ENCODE measurements at regions not wholly inside any gene's neighbourhood (a gene's known extent, or its start where the extent isn't known, plus 50 kb on each side); places are given as distances from the start of the nearest gene placed in this dataset.

GRCh38 chr5:128591598-128592455 is 53.8 kb upstream of the FBN2 start:
- DNase-seq, result no peak

GRCh38 chr5:128596071-128596470 is 58.0 kb upstream of the FBN2 start:
- no peak for DNase-seq

- no peak for DNase-seq
Observed at GRCh38 chr5:128597156-128597555, 59.1 kb upstream of the FBN2 start.

GRCh38 chr5:128613128-128613527 is 75.1 kb upstream of the FBN2 start:
- no peak for DNase-seq

- no peak for DNase-seq
Observed at GRCh38 chr5:128613766-128614165, 75.7 kb upstream of the FBN2 start.

GRCh38 chr5:128615578-128615977 is 77.5 kb upstream of the FBN2 start:
- no peak for DNase-seq

- no peak for DNase-seq
Observed at GRCh38 chr5:128626536-128627090, 88.6 kb upstream of the FBN2 start.

GRCh38 chr5:128627939-128628338 is 89.9 kb upstream of the FBN2 start:
- DNase-seq, result no peak

- DNase-seq, result no peak
Observed at GRCh38 chr5:128629157-128629556, 91.1 kb upstream of the FBN2 start.

- DNase-seq, result no peak
Observed at GRCh38 chr5:128630121-128630520, 92.1 kb upstream of the FBN2 start.

GRCh38 chr5:128631771-128632170 is 93.7 kb upstream of the FBN2 start:
- DNase-seq, result no peak

GRCh38 chr5:128632264-128632663 is 94.2 kb upstream of the FBN2 start:
- DNase-seq, result no peak

- no peak for DNase-seq
Observed at GRCh38 chr5:128633901-128634300, 95.9 kb upstream of the FBN2 start.

GRCh38 chr5:128635379-128635778 is 97.3 kb upstream of the FBN2 start:
- no peak for DNase-seq

GRCh38 chr5:128636361-128636760 is 98.3 kb upstream of the FBN2 start:
- DNase-seq, result no peak

- DNase-seq, result no peak
Observed at GRCh38 chr5:128637031-128637430, 99.0 kb upstream of the FBN2 start.

GRCh38 chr5:128641861-128642260 is 103.8 kb upstream of the FBN2 start:
- DNase-seq, result no peak

- no peak for DNase-seq
Observed at GRCh38 chr5:128644863-128645262, 106.8 kb upstream of the FBN2 start.

GRCh38 chr5:128645581-128645980 is 107.5 kb upstream of the FBN2 start:
- DNase-seq, result no peak

GRCh38 chr5:128646176-128646575 is 108.1 kb upstream of the FBN2 start:
- no peak for DNase-seq

- DNase-seq, result no peak
Observed at GRCh38 chr5:128649192-128649591, 111.1 kb upstream of the FBN2 start.

- no peak for DNase-seq
Observed at GRCh38 chr5:128662997-128663396, 125.0 kb upstream of the FBN2 start.

- DNase-seq, result no peak
Observed at GRCh38 chr5:128665747-128666355, 127.8 kb upstream of the FBN2 start.

GRCh38 chr5:128667152-128667551 is 129.1 kb upstream of the FBN2 start:
- no peak for DNase-seq
